Osteocyte (in vitro differentiated cells): ENCODE measurements at regions not wholly inside any gene's neighbourhood (a gene's known extent, or its start where the extent isn't known, plus 50 kb on each side); places are given as distances from the start of the nearest gene placed in this dataset.

Experiments
- DNase-seq: peaks from one replicate; pipeline ENCODE4 v3.0.0; 2021; ENCODE audit warnings: mixed read lengths; ENCODE audit not compliant: unreplicated experiment; ENCODE audit errors: extremely low spot score
- H3K27ac Mint-ChIP-seq: one replicate; pipeline ENCODE4 v1.8.0; 2021; ENCODE audit warnings: mild to moderate bottlenecking, mixed read lengths; ENCODE audit not compliant: unreplicated experiment
- H3K27me3 Mint-ChIP-seq: one replicate; pipeline ENCODE4 v1.8.0; 2021; ENCODE audit warnings: mixed read lengths; ENCODE audit not compliant: unreplicated experiment
- H3K36me3 Mint-ChIP-seq: one replicate; pipeline ENCODE4 v1.8.0; 2021; ENCODE audit warnings: mixed read lengths; ENCODE audit not compliant: unreplicated experiment
- H3K4me1 Mint-ChIP-seq: one replicate; pipeline ENCODE4 v1.8.0; 2021; ENCODE audit warnings: mixed read lengths; ENCODE audit not compliant: unreplicated experiment
- H3K4me3 Mint-ChIP-seq: one replicate; pipeline ENCODE4 v1.8.0; 2021; ENCODE audit warnings: mild to moderate bottlenecking, moderate library complexity, mixed read lengths; ENCODE audit not compliant: unreplicated experiment
- H3K9me3 Mint-ChIP-seq: one replicate; pipeline ENCODE4 v1.8.0; 2021; ENCODE audit warnings: mixed read lengths; ENCODE audit not compliant: unreplicated experiment
- TF ChIP-seq, protein P1 (sequence below): fragments of 200-600 bp; sonication (generic); IDR thresholded peaks from 2 replicates; pipeline ENCODE4 v1.5.0; 2021; ENCODE audit warnings: antibody characterized with exemption, mild to moderate bottlenecking, moderate library complexity

DNA sequence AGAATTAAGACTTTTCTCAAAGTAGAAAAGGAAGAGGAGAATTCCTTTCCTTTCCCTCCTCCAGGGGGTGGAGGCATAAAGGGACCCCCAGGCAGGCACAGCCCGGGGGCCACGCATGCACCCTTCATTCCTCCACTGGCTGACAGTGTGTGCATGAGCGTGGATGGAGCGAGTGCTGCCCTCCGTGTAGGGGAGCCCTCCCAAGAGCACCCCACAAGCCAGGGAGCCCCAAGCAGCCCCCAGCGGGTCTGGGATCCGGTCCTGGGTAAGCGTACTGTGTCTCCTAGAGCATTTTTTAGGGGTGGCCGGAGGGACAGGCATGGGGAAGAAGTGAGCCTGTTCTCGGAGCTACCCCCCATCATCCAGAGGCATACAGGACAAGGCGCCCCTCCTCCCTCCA is 120.5 kb downstream of the SIK1 start:
- Mint-ChIP-seq H3K36me3 (no peaks in the 10 kb centered on the region), H3K27me3 (no peaks in the 10 kb centered on the region), H3K4me3 (no peak overlapping the region), H3K4me1 (peaks cover 33% of the 10 kb centered on the region), H3K9me3 (peaks cover 4% of the 10 kb centered on the region), H3K27ac (peak overlapping the region; percentile 27)
- DNase-seq: no peak
- TF ChIP-seq, protein P1, sequence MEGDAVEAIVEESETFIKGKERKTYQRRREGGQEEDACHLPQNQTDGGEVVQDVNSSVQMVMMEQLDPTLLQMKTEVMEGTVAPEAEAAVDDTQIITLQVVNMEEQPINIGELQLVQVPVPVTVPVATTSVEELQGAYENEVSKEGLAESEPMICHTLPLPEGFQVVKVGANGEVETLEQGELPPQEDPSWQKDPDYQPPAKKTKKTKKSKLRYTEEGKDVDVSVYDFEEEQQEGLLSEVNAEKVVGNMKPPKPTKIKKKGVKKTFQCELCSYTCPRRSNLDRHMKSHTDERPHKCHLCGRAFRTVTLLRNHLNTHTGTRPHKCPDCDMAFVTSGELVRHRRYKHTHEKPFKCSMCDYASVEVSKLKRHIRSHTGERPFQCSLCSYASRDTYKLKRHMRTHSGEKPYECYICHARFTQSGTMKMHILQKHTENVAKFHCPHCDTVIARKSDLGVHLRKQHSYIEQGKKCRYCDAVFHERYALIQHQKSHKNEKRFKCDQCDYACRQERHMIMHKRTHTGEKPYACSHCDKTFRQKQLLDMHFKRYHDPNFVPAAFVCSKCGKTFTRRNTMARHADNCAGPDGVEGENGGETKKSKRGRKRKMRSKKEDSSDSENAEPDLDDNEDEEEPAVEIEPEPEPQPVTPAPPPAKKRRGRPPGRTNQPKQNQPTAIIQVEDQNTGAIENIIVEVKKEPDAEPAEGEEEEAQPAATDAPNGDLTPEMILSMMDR: no peak

GRCh38 chr21:43305811-43306311 is 121.1 kb downstream of the SIK1 start:
- no peak for DNase-seq

DNA sequence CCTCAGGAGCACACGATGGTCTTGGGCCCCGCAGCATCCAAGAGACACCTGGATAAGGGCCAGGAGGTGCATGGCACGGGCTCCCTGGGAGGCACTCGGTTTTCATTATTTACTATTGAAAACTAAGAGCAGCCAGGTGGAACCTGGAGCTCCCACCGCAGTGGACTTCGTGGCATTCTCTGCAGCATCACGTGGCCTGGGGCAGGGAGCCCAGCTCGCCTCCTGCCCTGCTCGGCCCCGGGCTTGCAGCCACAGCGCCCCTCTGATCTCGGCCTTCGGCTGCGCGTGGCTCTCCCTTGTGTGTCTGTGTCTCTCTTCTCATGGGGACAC is 121.6 kb downstream of the SIK1 start:
- DNase-seq: no peak
- Mint-ChIP-seq H3K36me3 (no peaks in the 10 kb centered on the region), H3K27ac (no peak overlapping the region), H3K9me3 (peaks cover 4% of the 10 kb centered on the region), H3K27me3 (no peaks in the 10 kb centered on the region), H3K4me1 (peaks cover 41% of the 10 kb centered on the region), H3K4me3 (no peak overlapping the region)
- TF ChIP-seq, protein P1: no peak

More at GRCh38 chr21:43305811-43306311, 121.1 kb downstream of the SIK1 start:
- no peak overlapping the region for H3K4me3 Mint-ChIP-seq
- TF ChIP-seq, protein P1: no peak
- no peaks in the 10 kb centered on the region for H3K36me3 Mint-ChIP-seq
- peaks cover 36% of the 10 kb centered on the region for H3K4me1 Mint-ChIP-seq
- H3K9me3 Mint-ChIP-seq: peaks cover 4% of the 10 kb centered on the region
- peak overlapping the region; percentile 27 for H3K27ac Mint-ChIP-seq
- H3K27me3 Mint-ChIP-seq: no peaks in the 10 kb centered on the region

- Mint-ChIP-seq H3K27me3 (no peaks in the 10 kb centered on the region), H3K36me3 (no peaks in the 10 kb centered on the region), H3K9me3 (no peaks in the 10 kb centered on the region), H3K27ac (no peak overlapping the region), H3K4me1 (peaks cover 41% of the 10 kb centered on the region), H3K4me3 (no peak overlapping the region)
- DNase-seq: no peak
- TF ChIP-seq, protein P1: no peak
Measured at GRCh38 chr21:43304621-43305335, 122.2 kb downstream of the SIK1 start.

- DNase-seq: no peak
- H3K36me3 Mint-ChIP-seq: no peaks in the 10 kb centered on the region
- TF ChIP-seq, protein P1: no peak
- H3K27me3 Mint-ChIP-seq: no peaks in the 10 kb centered on the region
- H3K4me1 Mint-ChIP-seq: peaks cover 41% of the 10 kb centered on the region
- H3K9me3 Mint-ChIP-seq: no peaks in the 10 kb centered on the region
- no peak overlapping the region for H3K27ac Mint-ChIP-seq
- H3K4me3 Mint-ChIP-seq: no peak overlapping the region
Measured at GRCh38 chr21:43304206-43304605, 122.7 kb downstream of the SIK1 start.
